GM12878 (cell line): ENCODE measurements at regions not wholly inside any gene's neighbourhood (a gene's known extent, or its start where the extent isn't known, plus 50 kb on each side); places are given as distances from the start of the nearest gene placed in this dataset.

Source experiments
- ATF7 ChIP-seq: fragments of 450-650 bp; IDR thresholded peaks from 2 replicates; pipeline ENCODE4 v1.6.1; 2016; ENCODE audit warnings: low read depth, mild to moderate bottlenecking
- CTCF ChIP-seq, 3 experiments: IDR thresholded peaks in 2 of 3; conservative IDR thresholded peaks in 1 of 3; 2 replicates each; pipeline ENCODE4 v1.5.1; 2011; ENCODE audit warnings: low read depth in 3 of 3, low read length in 3 of 3, mild to moderate bottlenecking in 3 of 3, control low read depth in 2 of 3, moderate library complexity in 2 of 3, inconsistent platforms in 1 of 3, mixed read lengths in 1 of 3; ENCODE audit not compliant: control insufficient read depth in 2 of 3, insufficient read depth in 1 of 3; ENCODE audit errors: extremely low read depth in 1 of 3
- KLF5 ChIP-seq: fragments of 450-650 bp; IDR thresholded peaks from 2 replicates; pipeline ENCODE4 v1.6.1; 2014; ENCODE audit warnings: mild to moderate bottlenecking; ENCODE audit not compliant: partially characterized antibody
- NFYA ChIP-seq: IDR thresholded peaks from 2 replicates; pipeline ENCODE4 v1.6.1; 2011; ENCODE audit warnings: low read depth, mild to moderate bottlenecking, low read length, improper control_type of control experiment, borderline replicate concordance
- POLR2A ChIP-seq: IDR thresholded peaks from 2 replicates; pipeline ENCODE4 v1.6.1; 2011; ENCODE audit warnings: low read depth, mild to moderate bottlenecking, low read length
- REST ChIP-seq: IDR thresholded peaks from 2 replicates; pipeline ENCODE4 v1.6.1; 2012; ENCODE audit warnings: mild to moderate bottlenecking, low read depth, low read length

- TF ChIP-seq NFYA: no peak
- no peak for TF ChIP-seq KLF5
- no peak for TF ChIP-seq CTCF (IDR thresholded peaks at IDR 0.05 in 2 of 3, conservative IDR thresholded peaks at IDR 0.05 in 1 of 3; ENCODE audit: control insufficient read depth in 2 of 3, extremely low read depth in 1 of 3, insufficient read depth in 1 of 3, low read depth in 3 of 3, low read length in 3 of 3)
- no peak for TF ChIP-seq POLR2A
- no peak for TF ChIP-seq REST
- TF ChIP-seq ATF7: no peak
Measured at GRCh38 chr1:234896477-234897389, 231.9 kb downstream of the TOMM20 start.
